Left lung (tissue), 4 donors: ENCODE measurements at regions not wholly inside any gene's neighbourhood (a gene's known extent, or its start where the extent isn't known, plus 50 kb on each side); places are given as distances from the start of the nearest gene placed in this dataset.
"Not testable (repeated sequence)": the region's sequence is repeated elsewhere in the genome, so short reads cannot be mapped to it uniquely, and the experiment has no call there.

Experiments used
- ATAC-seq: fragments of 200-7000 bp; cut with Tn5 transposase; one replicate; pipeline ENCODE4 v1.9.1; 2020; ENCODE audit warnings: moderate library complexity
- DNase-seq, 4 donors: peaks; one replicate each; pipeline ENCODE4 v3.0.0-alpha.2; 2013 to 2020
- H3K27ac ChIP-seq, 2 donors: fragments of 200-600 bp; sonication (generic) in 1 of 2; one replicate each; pipeline versions ENCODE4 v1.5.0 to v1.8.0; 2020 to 2021
- H3K27me3 ChIP-seq, 2 donors: fragments of 200-600 bp; sonication (generic) in 1 of 2; one replicate each; pipeline versions ENCODE4 v1.5.0 to v1.8.0; 2020 to 2021
- H3K36me3 ChIP-seq, 2 donors: fragments of 200-600 bp; sonication (generic) in 1 of 2; one replicate each; pipeline versions ENCODE4 v1.5.0 to v1.8.0; 2020 to 2021
- H3K4me1 ChIP-seq, 2 donors: fragments of 200-600 bp; one replicate each; pipeline ENCODE4 v1.8.0; 2021
- H3K4me3 ChIP-seq, 2 donors: fragments of 200-600 bp; sonication (generic) in 1 of 2; one replicate each; pipeline versions ENCODE4 v1.5.0 to v1.8.0; 2020 to 2021; ENCODE audit warnings: mild to moderate bottlenecking in 1 of 2
- H3K9me3 ChIP-seq, 2 donors: fragments of 200-600 bp; sonication (generic) in 1 of 2; one replicate each; pipeline versions ENCODE4 v1.5.0 to v1.8.0; 2020 to 2021
- CTCF ChIP-seq, 2 donors: fragments of 200-600 bp; sonication (generic) in 1 of 2; IDR thresholded peaks; one replicate each; pipeline versions ENCODE4 v1.5.0 to v1.8.0; 2021; ENCODE audit warnings: antibody characterized with exemption in 2 of 2
- intact Hi-C, 2 donors: fragments of 100-400 bp; cut with DNase I; formaldehyde crosslinking; loops; one replicate each; pipeline versions ENCODE4 v1.11.2 to v1.14.2; 2022
- donor health status: DM: no; HTN: yes; CAD: no.
- donor health status: DM: no; HTN: no; CAD: no.

DNA sequence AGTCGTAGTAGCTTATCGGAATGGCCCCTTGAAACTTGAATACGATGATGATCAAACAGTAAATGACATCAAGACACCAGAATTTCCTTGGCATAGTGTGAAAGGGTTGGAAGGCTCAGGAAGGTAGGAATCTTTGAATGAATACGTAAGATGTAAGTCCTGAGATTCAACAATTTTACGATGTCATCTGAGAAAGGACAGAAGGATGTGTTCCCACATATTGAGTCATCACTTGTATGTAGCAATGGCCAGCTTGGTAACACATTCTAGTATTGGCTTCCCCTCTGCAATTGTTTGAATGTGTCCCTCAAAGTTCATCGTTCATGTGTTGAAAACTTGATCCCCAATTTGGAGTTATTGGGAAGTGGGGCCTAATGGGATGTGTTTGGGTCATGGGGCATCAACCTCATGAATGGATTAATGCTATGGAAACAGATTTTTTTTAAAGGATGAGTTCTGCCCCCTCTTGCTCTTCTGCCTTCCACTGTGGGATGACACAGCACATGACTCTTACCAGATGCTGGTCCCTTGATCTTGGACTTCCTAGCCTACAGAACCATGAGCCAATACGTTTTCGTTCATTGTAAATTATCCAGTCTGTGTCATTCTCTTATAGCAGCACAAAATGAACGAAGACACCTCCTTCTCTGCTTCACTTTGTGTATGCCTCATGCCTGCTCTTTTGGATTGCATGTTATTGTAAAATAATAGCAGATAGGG is 284.6 kb downstream of the BCAT1 start:
- Histone ChIP-seq H3K4me3 (no peak overlapping the region), H3K36me3 (no peaks in the 10 kb centered on the region), H3K27ac (no peak overlapping the region), H3K9me3 (no peaks in the 10 kb centered on the region), H3K4me1 (peaks cover 9 to 18% of the 10 kb centered on the region in 2 donors), H3K27me3 (no peaks in the 10 kb centered on the region)
- no peak for DNase-seq
- intact Hi-C loops = no loop called here
- no peak for ATAC-seq
- no peak for TF ChIP-seq CTCF (IDR thresholded peaks at IDR 0.05)

GRCh38 chr12:24661657-24662096 is 287.2 kb downstream of the BCAT1 start:
- H3K36me3 ChIP-seq = no peaks in the 10 kb centered on the region
- no peaks in the 10 kb centered on the region for H3K27me3 ChIP-seq
- DNase-seq (peak in 3 of 4 donors; percentile 20 to 86 (median 83)), ATAC-seq (peak; percentile 96)
- TF ChIP-seq CTCF (IDR thresholded peaks at IDR 0.05) = no peak
- H3K27ac ChIP-seq = peak overlapping the region in 1 of 2 donors; percentile 43
- intact Hi-C loops = no loop called here
- H3K9me3 ChIP-seq = no peaks in the 10 kb centered on the region
- peaks cover 9 to 18% of the 10 kb centered on the region in 2 donors for H3K4me1 ChIP-seq
- H3K4me3 ChIP-seq = no peak overlapping the region

DNA sequence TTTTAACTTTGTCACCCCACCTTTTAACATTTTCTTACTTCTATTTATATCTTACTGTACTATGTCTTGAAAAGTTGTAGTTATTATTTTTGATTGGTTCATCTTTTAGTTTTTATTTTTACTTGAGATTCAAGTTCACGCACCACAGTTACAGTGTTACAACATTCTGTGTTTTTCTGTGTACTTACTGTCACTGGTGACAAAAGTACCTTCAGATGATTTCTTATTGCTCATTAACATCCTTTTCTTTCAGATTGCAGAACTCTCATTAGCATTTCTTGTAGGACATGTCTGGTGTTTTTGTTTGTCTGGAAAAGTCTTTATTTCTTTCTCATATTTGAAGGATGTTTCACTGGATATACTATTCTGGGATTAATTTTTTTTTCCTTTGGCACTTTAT is 289.9 kb downstream of the BCAT1 start:
- H3K4me1 ChIP-seq = peaks cover 9 to 10% of the 10 kb centered on the region in 2 donors
- intact Hi-C loops = no loop called here
- no peaks in the 10 kb centered on the region for H3K27me3 ChIP-seq
- DNase-seq (no peak), ATAC-seq (no peak)
- no peak overlapping the region for H3K4me3 ChIP-seq
- no peak overlapping the region for H3K27ac ChIP-seq
- no peak for TF ChIP-seq CTCF (IDR thresholded peaks at IDR 0.05)
- H3K36me3 ChIP-seq = no peaks in the 10 kb centered on the region
- H3K9me3 ChIP-seq = no peaks in the 10 kb centered on the region

GRCh38 chr12:24654344-24654743 is 294.6 kb downstream of the BCAT1 start:
- H3K27ac ChIP-seq = not testable (repeated sequence)

GRCh38 chr12:24649634-24650033 is 299.3 kb downstream of the BCAT1 start:
- ATAC-seq = no peak
- H3K4me3 ChIP-seq = no peak overlapping the region
- intact Hi-C loops = no loop called here
- no peak for DNase-seq
- no peaks in the 10 kb centered on the region for H3K4me1 ChIP-seq
- H3K9me3 ChIP-seq = no peaks in the 10 kb centered on the region
- H3K36me3 ChIP-seq = no peaks in the 10 kb centered on the region
- no peaks in the 10 kb centered on the region for H3K27me3 ChIP-seq
- H3K27ac ChIP-seq = no peak overlapping the region
- no peak for TF ChIP-seq CTCF (IDR thresholded peaks at IDR 0.05)

More at GRCh38 chr12:24654344-24654743, 294.6 kb downstream of the BCAT1 start:
- DNase-seq, H3K36me3 ChIP-seq, H3K27me3 ChIP-seq, intact Hi-C loops, ATAC-seq, H3K4me3 ChIP-seq, H3K9me3 ChIP-seq, H3K4me1 ChIP-seq: not testable (repeated sequence)

- intact Hi-C loops = no loop called here
- TF ChIP-seq CTCF (IDR thresholded peaks at IDR 0.05) = no peak
- Histone ChIP-seq H3K36me3 (no peaks in the 10 kb centered on the region), H3K27me3 (no peaks in the 10 kb centered on the region), H3K9me3 (no peaks in the 10 kb centered on the region), H3K4me3 (no peak overlapping the region), H3K27ac (no peak overlapping the region), H3K4me1 (no peaks in the 10 kb centered on the region)
- DNase-seq = no peak
- ATAC-seq = no peak
Measured at GRCh38 chr12:24649209-24649608, 299.7 kb downstream of the BCAT1 start.
